ENCODE measurements at regions not wholly inside any gene's neighbourhood (a gene's known extent, or its start where the extent isn't known, plus 50 kb on each side); places are given as distances from the start of the nearest gene placed in this dataset.
"Not testable (repeated sequence)": the region's sequence is repeated elsewhere in the genome, so short reads cannot be mapped to it uniquely, and the experiment has no call there.

- H3K36me3 Mint-ChIP-seq (ENCODE audit: low read depth); H3K27ac Mint-ChIP-seq; H3K9me3 Mint-ChIP-seq; H3K4me1 Mint-ChIP-seq (ENCODE audit: low read depth); H3K27me3 Mint-ChIP-seq; intact Hi-C loops (cut with micrococcal nuclease); H3K4me3 Mint-ChIP-seq; CTCF ChIA-PET; DNase-seq; POLR2A ChIA-PET; ATAC-seq: not testable (repeated sequence)
Measured at GRCh38 chr7:6977368-6977767, 151.3 kb upstream of the CCZ1B start.

- H3K27me3 Mint-ChIP-seq; H3K27ac Mint-ChIP-seq; H3K36me3 Mint-ChIP-seq (ENCODE audit: low read depth); POLR2A ChIA-PET; H3K4me3 Mint-ChIP-seq; CTCF ChIA-PET; intact Hi-C loops (cut with micrococcal nuclease); H3K9me3 Mint-ChIP-seq; ATAC-seq; H3K4me1 Mint-ChIP-seq (ENCODE audit: low read depth); DNase-seq: not testable (repeated sequence)
Measured at GRCh38 chr7:6978326-6978725, 152.3 kb upstream of the CCZ1B start.

GRCh38 chr7:6979456-6979855 is 153.4 kb upstream of the CCZ1B start:
- H3K27me3 Mint-ChIP-seq; CTCF ChIA-PET; H3K36me3 Mint-ChIP-seq (ENCODE audit: low read depth); POLR2A ChIA-PET; intact Hi-C loops (cut with micrococcal nuclease); ATAC-seq; H3K27ac Mint-ChIP-seq; DNase-seq; H3K9me3 Mint-ChIP-seq; H3K4me3 Mint-ChIP-seq; H3K4me1 Mint-ChIP-seq (ENCODE audit: low read depth): not testable (repeated sequence)

- ATAC-seq; H3K27ac Mint-ChIP-seq; H3K4me1 Mint-ChIP-seq (ENCODE audit: low read depth); CTCF ChIA-PET; H3K36me3 Mint-ChIP-seq (ENCODE audit: low read depth); DNase-seq; POLR2A ChIA-PET; H3K9me3 Mint-ChIP-seq; intact Hi-C loops (cut with micrococcal nuclease); H3K4me3 Mint-ChIP-seq; H3K27me3 Mint-ChIP-seq: not testable (repeated sequence)
Measured at GRCh38 chr7:6982375-6982774, 156.3 kb upstream of the CCZ1B start.

- CTCF ChIA-PET; ATAC-seq; H3K4me3 Mint-ChIP-seq; DNase-seq; H3K9me3 Mint-ChIP-seq; H3K27ac Mint-ChIP-seq; POLR2A ChIA-PET; H3K27me3 Mint-ChIP-seq; intact Hi-C loops (cut with micrococcal nuclease); H3K36me3 Mint-ChIP-seq (ENCODE audit: low read depth): not testable (repeated sequence)
- H3K4me1 Mint-ChIP-seq (ENCODE audit: low read depth): peaks cover 12% of the 10 kb centered on the region
Measured at GRCh38 chr7:6986892-6987291, 160.8 kb upstream of the CCZ1B start.

- H3K27me3 Mint-ChIP-seq; H3K4me3 Mint-ChIP-seq; CTCF ChIA-PET; H3K36me3 Mint-ChIP-seq (ENCODE audit: low read depth); H3K27ac Mint-ChIP-seq; POLR2A ChIA-PET; H3K9me3 Mint-ChIP-seq; ATAC-seq; DNase-seq; intact Hi-C loops (cut with micrococcal nuclease): not testable (repeated sequence)
- H3K4me1 Mint-ChIP-seq (ENCODE audit: low read depth): peaks cover 12% of the 10 kb centered on the region
Measured at GRCh38 chr7:6988608-6989007, 162.5 kb upstream of the CCZ1B start.

GRCh38 chr7:6989968-6990367 is 163.9 kb upstream of the CCZ1B start:
- ATAC-seq; H3K9me3 Mint-ChIP-seq; POLR2A ChIA-PET; intact Hi-C loops (cut with micrococcal nuclease); CTCF ChIA-PET; H3K36me3 Mint-ChIP-seq (ENCODE audit: low read depth); DNase-seq; H3K27me3 Mint-ChIP-seq; H3K4me3 Mint-ChIP-seq; H3K27ac Mint-ChIP-seq: not testable (repeated sequence)
- peaks cover 12% of the 10 kb centered on the region for H3K4me1 Mint-ChIP-seq (ENCODE audit: low read depth)

GRCh38 chr7:6990426-6991152 is 164.5 kb upstream of the CCZ1B start:
- H3K36me3 Mint-ChIP-seq (ENCODE audit: low read depth); POLR2A ChIA-PET; H3K4me3 Mint-ChIP-seq; ATAC-seq; DNase-seq; H3K9me3 Mint-ChIP-seq; H3K27me3 Mint-ChIP-seq; H3K27ac Mint-ChIP-seq; intact Hi-C loops (cut with micrococcal nuclease): not testable (repeated sequence)
- CTCF ChIA-PET: interaction anchor here (1.2 kb wide), 1 partner anchor 36 kb away, joined by 3 read pairs; no protein-coding TSS in a partner anchor
- H3K4me1 Mint-ChIP-seq (ENCODE audit: low read depth): peaks cover 12% of the 10 kb centered on the region

GRCh38 chr7:6991169-6991611 is 165.1 kb upstream of the CCZ1B start:
- H3K27me3 Mint-ChIP-seq; ATAC-seq; H3K9me3 Mint-ChIP-seq; H3K4me3 Mint-ChIP-seq; H3K27ac Mint-ChIP-seq; POLR2A ChIA-PET; H3K36me3 Mint-ChIP-seq (ENCODE audit: low read depth); intact Hi-C loops (cut with micrococcal nuclease): not testable (repeated sequence)
- DNase-seq: peak; percentile 50
- CTCF ChIA-PET: interaction anchor here (1.2 kb wide), 1 partner anchor 37 kb away, joined by 3 read pairs; no protein-coding TSS in a partner anchor
- H3K4me1 Mint-ChIP-seq (ENCODE audit: low read depth): peaks cover 12% of the 10 kb centered on the region

- H3K27ac Mint-ChIP-seq; H3K9me3 Mint-ChIP-seq; DNase-seq; H3K36me3 Mint-ChIP-seq (ENCODE audit: low read depth); intact Hi-C loops (cut with micrococcal nuclease); H3K27me3 Mint-ChIP-seq; H3K4me3 Mint-ChIP-seq; ATAC-seq; POLR2A ChIA-PET: not testable (repeated sequence)
- peaks cover 12% of the 10 kb centered on the region for H3K4me1 Mint-ChIP-seq (ENCODE audit: low read depth)
- CTCF ChIA-PET: interaction anchor here (1.1 to 1.2 kb wide), 2 partner anchors 38 to 111 kb away, joined by 3 read pairs; no protein-coding TSS in a partner anchor
Measured at GRCh38 chr7:6991686-6992085, 165.6 kb upstream of the CCZ1B start.

GRCh38 chr7:6992133-6992532 is 166.1 kb upstream of the CCZ1B start:
- H3K36me3 Mint-ChIP-seq (ENCODE audit: low read depth); H3K27ac Mint-ChIP-seq; H3K4me3 Mint-ChIP-seq; DNase-seq; H3K9me3 Mint-ChIP-seq; H3K27me3 Mint-ChIP-seq; intact Hi-C loops (cut with micrococcal nuclease); POLR2A ChIA-PET; ATAC-seq: not testable (repeated sequence)
- peaks cover 12% of the 10 kb centered on the region for H3K4me1 Mint-ChIP-seq (ENCODE audit: low read depth)
- CTCF ChIA-PET: interaction anchor here (1.1 kb wide), 1 partner anchor 111 kb away, joined by 3 read pairs; no protein-coding TSS in a partner anchor

GRCh38 chr7:6995026-6995425 is 169.0 kb upstream of the CCZ1B start:
- ATAC-seq; POLR2A ChIA-PET; H3K36me3 Mint-ChIP-seq (ENCODE audit: low read depth); H3K27ac Mint-ChIP-seq; H3K9me3 Mint-ChIP-seq; H3K4me3 Mint-ChIP-seq; intact Hi-C loops (cut with micrococcal nuclease); DNase-seq; CTCF ChIA-PET: not testable (repeated sequence)
- H3K27me3 Mint-ChIP-seq: peaks cover 10% of the 10 kb centered on the region
- peaks cover 12% of the 10 kb centered on the region for H3K4me1 Mint-ChIP-seq (ENCODE audit: low read depth)
